HG03521 (cell line): ENCODE measurements at regions not wholly inside any gene's neighbourhood (a gene's known extent, or its start where the extent isn't known, plus 50 kb on each side); places are given as distances from the start of the nearest gene placed in this dataset.

Experiments
- ATAC-seq: cut with Tn5 transposase; IDR thresholded peaks from one replicate; pipeline ENCODE4 v1.9.1; 2021; ENCODE audit warnings: mild to moderate bottlenecking, moderate library complexity; ENCODE audit not compliant: unreplicated experiment

DNA sequence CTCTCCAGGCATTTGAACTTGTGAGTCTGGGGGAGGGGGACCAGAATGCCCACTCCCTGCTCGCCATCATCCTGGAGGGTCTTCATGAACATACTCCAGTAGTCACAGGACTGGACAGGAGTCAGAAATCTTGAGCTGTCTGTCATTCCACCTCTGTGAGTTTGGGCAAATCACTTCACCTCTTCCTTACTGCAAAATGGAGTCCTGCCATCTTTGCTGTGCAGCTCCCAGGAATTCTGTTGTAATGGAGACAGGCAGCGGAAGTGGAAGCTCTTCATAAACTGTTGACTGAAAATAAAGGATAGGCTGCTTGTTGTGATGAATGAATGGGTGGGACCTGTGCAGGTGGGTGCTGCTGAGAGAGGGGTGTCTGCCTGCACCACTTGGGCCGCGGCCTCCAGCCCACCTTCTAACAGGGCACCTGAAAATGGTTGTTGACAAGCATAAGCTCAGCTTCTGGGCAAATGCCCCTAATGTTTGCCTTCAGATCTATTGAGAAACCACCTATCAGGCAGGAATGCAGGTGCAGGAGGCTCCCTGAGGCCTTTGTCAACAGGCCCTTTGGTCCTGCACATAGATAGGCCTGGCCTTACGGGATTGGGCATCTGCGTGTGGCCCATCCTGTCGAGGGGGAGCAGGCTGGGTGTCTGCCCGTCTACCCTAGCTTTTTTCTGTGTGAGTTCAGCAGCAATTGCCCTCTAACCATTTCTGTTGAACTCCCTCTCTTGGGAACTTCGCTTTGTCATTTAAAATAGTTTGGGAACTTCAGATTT is 321.0 kb downstream of the RPS6KC1 start:
- no peak for ATAC-seq

DNA sequence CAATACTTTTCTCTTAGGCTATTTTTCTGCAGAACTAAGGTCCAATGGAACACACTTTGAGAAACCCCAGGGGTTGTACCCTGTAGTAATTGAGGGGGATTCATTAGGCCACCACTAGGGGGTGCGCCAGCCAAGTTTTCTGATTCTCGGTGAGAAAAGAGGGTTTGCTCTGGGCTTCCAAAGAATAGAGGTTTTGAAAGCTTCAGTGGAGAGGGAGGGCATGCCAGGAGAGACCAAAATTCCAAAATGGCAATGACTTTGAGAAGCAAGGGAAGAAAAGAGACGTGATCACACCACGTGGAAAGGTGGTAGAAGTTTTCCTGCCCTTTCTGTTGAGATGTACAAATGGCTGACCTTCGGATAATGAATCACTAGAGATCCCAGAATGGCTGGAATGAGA is 323.3 kb downstream of the RPS6KC1 start:
- peak; percentile 76 for ATAC-seq

DNA sequence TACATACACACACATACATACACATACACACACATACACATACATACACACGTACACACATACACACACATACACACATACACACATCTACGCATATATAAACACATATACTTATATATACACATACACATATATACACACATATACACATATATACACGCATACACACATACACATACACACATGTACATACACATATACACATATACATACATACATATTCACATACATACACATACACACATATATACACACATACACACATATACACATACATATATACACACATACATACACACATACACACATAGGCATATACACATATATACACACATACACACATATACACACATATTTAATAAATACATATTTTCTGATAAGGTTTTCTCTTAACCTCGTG is 324.0 kb downstream of the RPS6KC1 start:
- no peak for ATAC-seq

DNA sequence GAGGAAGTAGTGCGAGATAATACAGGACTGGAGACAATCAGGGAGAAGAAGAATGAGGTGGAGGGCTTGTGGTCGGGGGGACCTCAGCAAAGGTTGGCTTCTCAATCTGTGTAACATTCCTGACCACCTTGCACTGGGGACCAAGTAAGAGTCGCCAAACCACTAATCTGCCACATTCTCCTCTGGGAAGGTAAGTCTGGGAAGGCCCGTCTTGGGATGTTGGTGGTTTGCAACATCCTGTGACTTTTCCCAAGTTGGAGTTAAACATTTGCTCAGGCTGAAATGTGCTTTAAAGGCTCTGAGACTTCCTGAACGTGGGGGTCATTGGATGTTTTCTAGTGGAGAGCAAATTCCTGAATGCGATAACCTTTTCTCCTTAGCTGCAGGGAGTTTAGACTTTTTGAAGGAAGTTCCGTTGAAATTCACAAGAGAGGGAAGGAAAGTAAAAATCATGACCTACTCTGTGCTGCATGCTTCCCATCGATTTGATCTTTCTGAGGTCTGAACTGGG is 325.9 kb downstream of the RPS6KC1 start:
- no peak for ATAC-seq

DNA sequence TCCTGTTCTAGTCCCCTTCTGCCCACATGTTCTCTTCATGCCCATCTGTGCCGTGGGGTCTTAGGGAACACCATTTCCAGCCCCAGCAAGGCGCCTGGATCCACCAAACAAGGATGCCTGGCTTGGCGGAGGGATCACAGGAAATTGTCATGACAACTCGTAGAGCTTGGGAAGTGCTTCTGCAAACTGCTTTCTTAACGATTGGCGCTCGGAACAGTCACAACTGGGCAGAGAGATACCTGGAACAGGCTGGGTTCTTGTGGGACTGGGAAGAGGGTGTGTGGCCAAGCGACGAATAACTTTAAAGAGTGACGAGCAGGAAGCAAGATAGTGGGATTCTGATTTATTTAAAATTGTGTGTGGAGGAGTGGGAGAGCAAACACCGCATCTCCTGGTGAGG is 329.8 kb downstream of the RPS6KC1 start:
- ATAC-seq, result no peak

DNA sequence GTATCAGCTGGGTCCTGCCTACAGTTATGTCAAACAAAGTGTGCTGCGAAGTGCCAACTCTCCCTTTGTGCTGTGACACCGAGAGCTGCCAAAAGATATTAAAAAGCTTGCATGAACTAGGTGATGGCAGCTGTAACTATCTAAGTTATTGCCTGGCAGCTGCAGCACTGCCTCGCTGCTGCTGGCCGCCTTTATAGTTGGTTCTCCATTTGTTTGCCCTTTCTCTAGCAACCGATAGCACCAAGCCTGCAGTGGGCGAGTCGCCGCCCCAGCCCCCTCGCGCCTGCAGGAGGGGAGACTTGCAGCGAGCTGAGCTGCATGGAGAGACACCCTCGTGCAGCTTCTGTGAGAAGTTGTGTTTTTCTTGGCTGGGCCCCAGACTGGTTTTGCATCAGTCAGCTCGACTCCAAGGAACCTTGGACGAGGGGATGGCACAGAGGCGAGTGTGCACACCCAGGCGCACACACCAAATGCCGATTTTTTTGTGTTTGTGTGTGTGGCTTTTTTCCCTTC is 330.6 kb downstream of the RPS6KC1 start:
- ATAC-seq, result no peak

DNA sequence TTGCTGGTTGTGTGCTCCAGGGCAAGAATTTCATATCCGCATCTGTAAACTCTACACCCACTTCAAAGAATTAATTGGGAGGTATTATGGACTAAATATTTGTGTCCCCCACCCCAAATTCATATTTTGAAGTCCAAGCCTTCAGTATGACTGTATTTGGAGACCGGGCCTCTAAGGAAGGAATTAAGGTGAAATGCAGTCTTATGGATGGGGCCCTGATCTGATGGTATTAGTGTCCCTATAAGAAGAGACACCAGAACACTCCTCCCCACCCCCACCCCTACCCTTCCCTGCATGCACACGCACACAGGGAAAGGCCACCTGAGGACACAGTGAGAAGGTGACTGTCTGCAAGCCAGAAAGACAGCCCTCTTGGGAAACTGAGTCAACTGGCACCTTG is 332.4 kb downstream of the RPS6KC1 start:
- no peak for ATAC-seq

DNA sequence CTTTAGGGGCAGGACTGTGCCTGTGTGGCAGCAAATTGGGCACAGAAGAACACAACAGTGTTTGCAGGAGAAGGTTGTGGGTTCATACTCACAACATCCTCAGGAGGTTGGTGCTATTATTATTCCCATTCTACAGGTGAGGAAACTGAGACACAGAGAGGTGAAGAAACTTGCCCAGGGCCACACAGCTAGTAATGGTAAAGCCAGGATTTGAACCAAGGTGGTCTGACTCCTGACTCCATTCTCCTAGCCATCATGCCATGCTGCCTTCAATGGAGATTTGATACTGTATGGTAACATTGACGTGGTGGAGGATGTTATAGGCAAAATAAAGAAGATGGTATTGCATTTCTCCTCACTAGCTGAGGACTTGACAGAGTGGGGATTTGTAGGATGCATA is 334.2 kb downstream of the RPS6KC1 start:
- ATAC-seq, result no peak

DNA sequence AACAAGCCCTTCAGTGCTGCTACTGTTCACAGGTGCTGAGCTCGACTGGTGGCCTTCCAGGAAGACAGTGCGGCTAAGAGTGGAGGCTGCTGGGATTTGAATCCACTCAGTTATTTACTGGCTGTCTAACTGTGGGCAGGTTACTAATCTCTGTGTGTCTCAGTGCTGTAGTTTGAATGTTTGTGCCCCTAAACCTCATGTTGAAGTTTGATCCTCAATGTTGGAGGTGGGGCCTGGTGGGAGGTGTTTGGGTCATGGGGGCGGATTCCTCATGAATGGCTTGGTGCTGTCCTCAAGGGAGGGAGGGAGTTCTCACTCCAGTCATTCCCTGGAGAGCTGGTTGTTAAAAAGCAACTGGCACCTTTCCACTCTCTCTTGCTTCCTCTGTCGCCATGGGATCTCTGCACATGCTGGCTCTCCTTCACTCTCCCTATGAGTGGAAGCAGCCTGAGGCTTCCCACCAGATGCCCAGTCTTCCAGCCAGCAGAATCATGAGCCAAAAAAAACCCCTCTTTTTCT is 334.8 kb downstream of the RPS6KC1 start:
- ATAC-seq, result no peak

DNA sequence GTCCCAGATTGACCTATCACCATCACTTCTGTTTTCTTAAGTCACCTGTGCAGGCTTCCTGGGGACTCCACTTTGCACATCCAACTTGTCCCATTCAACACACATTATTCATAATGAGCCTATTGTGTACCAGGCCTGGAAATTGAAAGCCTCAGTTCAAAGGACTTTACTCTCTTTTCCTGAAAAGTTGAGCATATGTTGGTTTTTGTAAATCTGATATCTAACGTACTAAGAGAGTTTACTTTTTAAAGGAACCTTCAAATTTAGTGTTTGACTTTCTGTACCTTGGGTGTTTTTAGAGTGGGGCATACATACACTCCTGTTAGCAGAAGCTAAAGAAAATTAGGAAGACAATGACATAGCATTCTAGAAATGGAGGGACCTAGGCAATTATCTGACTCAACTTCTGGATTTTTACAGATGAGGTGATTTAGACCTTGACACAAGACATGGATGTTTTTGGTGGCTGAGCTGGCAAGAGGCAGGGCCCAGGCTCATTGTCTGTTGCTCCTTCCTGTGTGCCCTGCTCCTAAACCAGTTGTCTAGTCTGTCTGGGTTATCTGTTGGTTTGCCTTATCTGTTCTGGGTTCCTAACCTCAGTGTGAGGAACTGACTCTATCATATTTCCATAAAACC is 336.5 kb downstream of the RPS6KC1 start:
- ATAC-seq, result no peak

DNA sequence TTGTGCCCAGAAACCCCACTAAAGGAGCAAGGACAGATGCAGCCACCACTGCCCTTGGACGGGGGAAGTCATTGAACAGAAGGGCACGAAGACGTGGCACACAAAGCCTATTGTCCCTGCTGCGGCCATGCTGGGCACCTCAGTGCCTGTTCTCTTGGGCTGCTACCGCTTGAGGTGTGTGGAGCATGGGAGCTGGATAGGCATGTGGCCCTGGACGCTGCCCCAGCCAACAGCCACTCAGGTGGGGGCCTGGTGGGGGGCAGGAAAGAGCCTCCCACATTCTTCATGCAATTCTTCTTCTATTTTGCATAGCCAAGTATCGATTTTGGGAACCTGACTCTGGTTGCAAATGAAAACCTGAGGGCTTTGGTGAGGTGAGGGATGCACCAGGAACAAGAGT is 337.2 kb downstream of the RPS6KC1 start:
- no peak for ATAC-seq

DNA sequence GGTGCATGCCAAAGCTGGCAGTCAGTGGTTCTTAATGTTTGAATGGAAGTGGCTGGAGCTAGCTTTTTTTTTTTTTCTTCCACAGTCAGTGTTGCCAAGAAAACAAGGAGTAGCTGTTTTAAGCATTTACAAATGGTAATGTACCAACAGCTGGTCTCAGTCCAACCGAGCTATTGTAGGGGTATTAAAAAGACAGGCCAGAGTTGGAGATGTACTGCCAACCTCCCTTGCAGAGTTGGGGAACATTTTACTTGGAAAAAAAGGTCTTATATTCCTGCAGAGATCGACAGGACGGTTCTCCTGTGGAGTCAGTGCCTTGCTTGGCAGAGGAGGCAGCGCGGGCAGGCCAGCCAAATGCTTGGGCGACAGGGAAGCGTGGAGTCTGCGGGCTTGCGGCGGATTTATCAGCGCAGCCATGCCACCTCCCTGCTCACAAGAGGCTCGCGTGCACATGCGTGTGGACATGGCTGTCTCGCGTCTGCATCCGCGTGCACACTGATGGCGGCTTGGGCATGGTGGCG is 338.1 kb downstream of the RPS6KC1 start:
- no peak for ATAC-seq

DNA sequence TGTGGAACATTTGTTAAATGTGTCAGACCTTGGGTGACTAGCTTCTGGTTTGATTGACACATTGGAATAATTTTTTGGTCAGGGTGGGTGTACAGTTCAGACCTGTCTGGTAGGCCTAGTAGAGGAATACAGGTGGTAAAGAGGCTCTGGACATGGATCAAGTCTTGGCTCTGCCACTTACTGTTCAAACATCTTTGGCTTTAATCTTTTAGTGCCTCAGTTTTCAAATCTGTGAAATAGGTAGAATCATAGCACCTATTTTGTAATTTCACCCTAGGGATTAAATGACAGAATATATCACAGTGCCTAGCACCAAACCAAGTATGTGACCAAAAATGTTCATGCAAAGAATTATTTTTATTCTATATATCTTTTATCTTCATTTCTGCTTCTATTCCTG is 340.4 kb downstream of the RPS6KC1 start:
- no peak for ATAC-seq

DNA sequence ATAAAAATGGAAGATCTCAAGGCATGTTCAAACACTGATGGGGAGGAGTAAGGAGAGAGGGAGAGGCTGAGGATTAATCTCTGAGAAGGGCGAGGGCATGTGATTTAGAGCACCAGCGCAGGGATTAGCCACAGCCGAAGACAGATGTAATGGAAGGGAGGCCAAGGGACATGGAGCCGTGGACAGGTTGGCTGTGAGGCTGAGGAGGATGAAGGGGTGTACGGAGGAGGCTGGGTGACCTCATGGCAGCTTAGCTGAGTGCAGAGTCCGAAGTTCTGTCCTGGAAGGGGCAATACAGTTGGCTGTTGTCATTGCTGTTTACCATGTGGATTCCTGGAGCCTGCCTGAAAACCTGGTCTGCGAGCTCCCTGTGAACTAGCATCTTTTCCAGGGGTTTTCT is 342.8 kb downstream of the RPS6KC1 start:
- ATAC-seq, result no peak

DNA sequence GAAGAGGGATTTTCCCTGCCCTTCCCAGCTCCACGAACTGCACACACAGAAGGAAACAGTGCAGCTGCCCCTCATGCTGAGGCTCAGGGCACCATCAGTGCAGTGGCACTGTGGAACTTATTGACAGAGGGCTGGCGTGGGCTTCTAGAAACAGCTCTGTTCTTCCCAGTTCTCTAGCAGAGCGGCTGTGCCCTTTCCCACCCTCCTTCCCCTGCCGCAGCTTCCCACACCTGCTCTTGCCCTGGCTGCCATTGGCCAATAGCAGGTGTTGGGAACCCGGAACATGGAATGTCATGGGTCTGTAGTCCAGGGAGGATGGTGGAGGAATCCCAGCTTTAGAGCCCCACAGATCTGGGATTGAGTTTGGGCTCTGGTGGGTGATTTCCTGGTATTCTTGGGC is 343.8 kb downstream of the RPS6KC1 start:
- ATAC-seq, result no peak

DNA sequence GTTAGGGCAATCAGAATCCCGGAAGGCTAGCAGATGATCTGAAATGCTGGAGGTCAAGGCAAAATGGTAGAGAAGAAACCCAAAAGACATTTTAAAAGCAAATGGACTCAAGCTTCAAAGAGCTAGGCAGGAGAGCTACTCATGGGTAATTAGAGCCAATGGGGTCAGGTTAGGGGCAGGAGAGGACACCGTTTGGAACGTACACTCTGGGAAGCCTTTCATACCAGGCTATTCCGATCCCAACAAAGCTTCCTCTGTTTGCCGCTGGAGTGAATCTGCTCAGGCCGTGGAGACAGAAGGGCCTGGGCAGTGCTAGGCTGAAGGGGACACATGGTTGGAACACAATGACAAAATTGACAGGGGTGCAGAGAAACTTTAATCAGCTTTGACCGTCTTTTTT is 346.6 kb downstream of the RPS6KC1 start:
- ATAC-seq, result no peak

DNA sequence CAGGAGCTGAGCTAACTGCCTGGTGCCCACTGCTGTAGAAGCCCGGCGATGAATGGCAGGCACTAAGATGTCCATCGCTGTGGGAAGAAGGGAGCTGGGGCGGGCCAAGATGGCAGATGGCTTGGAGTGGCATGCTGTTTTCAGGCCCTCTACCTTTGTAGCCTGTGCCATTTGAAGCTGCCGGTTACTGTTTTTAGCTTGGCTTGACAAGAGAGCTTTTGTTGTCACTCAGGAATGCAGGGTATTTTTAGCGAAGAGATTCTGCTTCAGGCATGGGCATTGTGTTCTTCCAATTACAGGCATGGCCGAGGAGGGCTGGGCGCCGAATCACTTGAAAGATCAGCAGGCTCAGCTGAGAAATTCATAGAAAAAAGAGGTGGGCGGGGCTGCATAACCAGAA is 348.7 kb downstream of the RPS6KC1 start:
- no peak for ATAC-seq

DNA sequence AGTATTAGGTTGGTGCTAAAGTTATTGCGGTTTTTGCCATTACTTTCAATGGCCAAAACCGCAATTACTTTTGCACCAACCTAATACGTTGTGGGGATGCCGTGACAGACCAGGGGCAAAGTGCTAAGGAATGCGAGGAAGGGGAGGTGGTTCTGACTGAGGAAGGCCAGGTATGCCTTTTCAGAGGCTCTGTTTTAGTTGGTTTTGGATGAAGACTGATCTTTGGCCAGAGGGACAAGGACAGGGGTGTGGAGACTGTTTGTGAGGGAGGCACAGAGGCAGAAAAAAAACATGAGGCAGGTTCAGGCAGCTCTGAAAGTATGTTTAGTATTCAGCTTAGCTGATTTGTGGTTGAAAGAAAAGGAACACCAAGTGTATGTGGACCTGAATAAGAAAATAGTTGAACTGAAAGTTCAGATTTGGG is 358.2 kb downstream of the RPS6KC1 start:
- no peak for ATAC-seq

DNA sequence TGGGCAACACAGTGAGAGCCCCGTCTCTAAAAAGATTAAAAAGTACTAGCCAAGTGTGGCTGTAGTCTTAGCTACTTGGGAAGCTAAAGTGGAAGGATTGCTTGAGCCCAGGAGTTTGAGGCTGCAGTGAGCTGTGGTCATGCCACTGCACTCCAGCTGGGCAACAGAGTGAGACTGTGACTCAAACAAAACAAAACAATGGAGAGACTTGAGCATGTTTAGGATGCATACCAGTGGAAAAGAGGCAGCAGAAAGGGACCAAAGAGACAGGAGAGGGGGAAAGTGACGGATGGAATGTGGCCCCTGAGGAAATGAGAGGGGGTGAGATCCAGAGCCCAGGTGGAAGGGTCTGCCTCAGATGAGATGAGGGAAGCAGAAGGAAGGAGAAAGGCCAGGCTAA is 358.9 kb downstream of the RPS6KC1 start:
- ATAC-seq, result no peak

DNA sequence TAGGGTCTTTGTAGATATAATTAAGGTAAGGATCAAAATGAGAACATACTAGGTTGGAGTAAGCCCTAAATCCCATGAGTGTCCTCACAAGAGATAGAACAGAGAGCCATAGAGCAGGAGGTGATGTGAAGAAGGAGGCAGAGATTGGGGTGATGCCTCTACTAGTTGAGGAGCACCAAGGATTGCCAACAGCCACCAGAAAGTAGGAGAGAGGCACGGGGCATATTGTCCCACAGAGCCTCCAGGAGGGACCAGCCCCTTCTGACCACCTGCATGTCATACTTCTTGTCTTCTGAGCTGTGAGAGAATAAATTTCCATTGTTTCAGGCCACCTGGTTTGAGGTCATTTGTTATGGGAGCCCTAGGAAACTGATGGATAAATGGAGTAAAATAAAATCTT is 363.3 kb downstream of the RPS6KC1 start:
- no peak for ATAC-seq

DNA sequence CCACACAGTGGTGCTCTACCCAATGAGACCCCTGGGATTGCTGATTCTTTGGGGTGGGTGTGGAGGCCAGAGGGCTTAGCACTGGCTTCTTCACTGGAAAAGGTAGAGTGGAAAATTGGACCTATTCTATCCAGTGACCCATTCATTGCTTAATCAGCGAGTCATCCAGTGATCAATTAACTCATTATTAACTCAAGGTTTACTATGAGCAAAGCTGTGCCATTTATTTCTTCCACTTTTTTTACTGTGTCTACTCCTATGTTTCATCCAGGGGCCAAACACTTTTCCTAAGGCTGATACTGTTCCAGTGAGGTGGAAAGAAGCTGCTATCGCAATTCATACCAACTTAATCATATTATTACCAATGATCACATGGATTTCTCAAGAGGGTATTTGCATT is 363.9 kb downstream of the RPS6KC1 start:
- ATAC-seq, result no peak
